ENCODE measurements at regions not wholly inside any gene's neighbourhood (a gene's known extent, or its start where the extent isn't known, plus 50 kb on each side); places are given as distances from the start of the nearest gene placed in this dataset.

- no peak for FAIRE-seq
- Mint-ChIP-seq H3K27me3 (ENCODE audit: low read depth, unreplicated experiment) (peaks cover 3% of the 10 kb centered on the region), H3K4me3 (ENCODE audit: unreplicated experiment) (no peak overlapping the region), H3K27ac (ENCODE audit: unreplicated experiment) (no peak overlapping the region), H3K9me3 (ENCODE audit: unreplicated experiment) (no peaks in the 10 kb centered on the region), H3K36me3 (ENCODE audit: low read depth, unreplicated experiment) (no peaks in the 10 kb centered on the region), H3K4me1 (ENCODE audit: low read depth, unreplicated experiment) (no peaks in the 10 kb centered on the region)
- no peak overlapping the region for H3K9ac ChIP-seq (ENCODE audit: low read length)
- H3K27me3 ChIP-seq (ENCODE audit: insufficient read depth, low read length) = no peaks in the 10 kb centered on the region
- H3K4me3 ChIP-seq (ENCODE audit: insufficient read depth, low read depth, low read length) = no peak overlapping the region
- no peak overlapping the region for H2AFZ ChIP-seq (ENCODE audit: low read depth, low read length)
- no peak overlapping the region for H3K4me2 ChIP-seq (ENCODE audit: low read length)
- no peaks in the 10 kb centered on the region for H4K20me1 ChIP-seq (ENCODE audit: insufficient read depth, low read length)
- H3K9me3 ChIP-seq (ENCODE audit: insufficient read depth, low read depth, low read length) = no peaks in the 10 kb centered on the region
- no peaks in the 10 kb centered on the region for H3K79me2 ChIP-seq (ENCODE audit: insufficient read depth, low read length)
- no peak for DNase-seq (ENCODE audit: low read depth)
- TF ChIP-seq CTCF (IDR thresholded peaks at IDR 0.05; ENCODE audit: insufficient read depth, low read depth, low read length) (no peak), EZH2 (IDR thresholded peaks at IDR 0.05; ENCODE audit: insufficient read depth, low read length) (no peak)
- H3K36me3 ChIP-seq (ENCODE audit: insufficient read depth, low read length) = no peaks in the 10 kb centered on the region
- H3K27ac ChIP-seq (ENCODE audit: low read depth, low read length) = no peak overlapping the region
- no peaks in the 10 kb centered on the region for H3K4me1 ChIP-seq (ENCODE audit: insufficient read depth, low read length)
Measured at GRCh38 chr15:47397655-47398054, 319.6 kb upstream of the SEMA6D start.

- Histone ChIP-seq H3K4me3 (ENCODE audit: insufficient read depth, low read depth, low read length) (no peak overlapping the region), H3K4me2 (ENCODE audit: low read length) (no peak overlapping the region), H3K9ac (ENCODE audit: low read length) (no peak overlapping the region), H3K36me3 (ENCODE audit: insufficient read depth, low read length) (no peaks in the 10 kb centered on the region), H3K79me2 (ENCODE audit: insufficient read depth, low read length) (no peaks in the 10 kb centered on the region), H3K27ac (ENCODE audit: low read depth, low read length) (no peak overlapping the region), H3K4me1 (ENCODE audit: insufficient read depth, low read length) (no peaks in the 10 kb centered on the region), H2AFZ (ENCODE audit: low read depth, low read length) (no peak overlapping the region), H3K9me3 (ENCODE audit: insufficient read depth, low read depth, low read length) (no peaks in the 10 kb centered on the region), H3K27me3 (ENCODE audit: insufficient read depth, low read length) (no peaks in the 10 kb centered on the region), H4K20me1 (ENCODE audit: insufficient read depth, low read length) (no peaks in the 10 kb centered on the region)
- FAIRE-seq = no peak
- no peak overlapping the region for H3K27ac Mint-ChIP-seq (ENCODE audit: unreplicated experiment)
- H3K36me3 Mint-ChIP-seq (ENCODE audit: low read depth, unreplicated experiment) = no peaks in the 10 kb centered on the region
- no peak overlapping the region for H3K4me3 Mint-ChIP-seq (ENCODE audit: unreplicated experiment)
- no peak for DNase-seq (ENCODE audit: low read depth)
- TF ChIP-seq EZH2 (IDR thresholded peaks at IDR 0.05; ENCODE audit: insufficient read depth, low read length) = no peak
- TF ChIP-seq CTCF (IDR thresholded peaks at IDR 0.05; ENCODE audit: insufficient read depth, low read depth, low read length) = no peak
- no peaks in the 10 kb centered on the region for H3K27me3 Mint-ChIP-seq (ENCODE audit: low read depth, unreplicated experiment)
- H3K9me3 Mint-ChIP-seq (ENCODE audit: unreplicated experiment) = no peaks in the 10 kb centered on the region
- H3K4me1 Mint-ChIP-seq (ENCODE audit: low read depth, unreplicated experiment) = no peaks in the 10 kb centered on the region
Measured at GRCh38 chr15:47398132-47398531, 319.2 kb upstream of the SEMA6D start.

- H3K27me3 ChIP-seq (ENCODE audit: insufficient read depth, low read length) = no peaks in the 10 kb centered on the region
- H4K20me1 ChIP-seq (ENCODE audit: insufficient read depth, low read length) = no peaks in the 10 kb centered on the region
- no peak overlapping the region for H3K9ac ChIP-seq (ENCODE audit: low read length)
- FAIRE-seq (no peak), DNase-seq (ENCODE audit: low read depth) (no peak)
- Mint-ChIP-seq H3K4me3 (ENCODE audit: unreplicated experiment) (no peak overlapping the region), H3K36me3 (ENCODE audit: low read depth, unreplicated experiment) (no peaks in the 10 kb centered on the region), H3K27me3 (ENCODE audit: low read depth, unreplicated experiment) (peaks cover 2% of the 10 kb centered on the region), H3K4me1 (ENCODE audit: low read depth, unreplicated experiment) (no peaks in the 10 kb centered on the region), H3K9me3 (ENCODE audit: unreplicated experiment) (no peaks in the 10 kb centered on the region), H3K27ac (ENCODE audit: unreplicated experiment) (no peak overlapping the region)
- H3K4me2 ChIP-seq (ENCODE audit: low read length) = no peak overlapping the region
- no peak for TF ChIP-seq EZH2 (IDR thresholded peaks at IDR 0.05; ENCODE audit: insufficient read depth, low read length)
- no peak for TF ChIP-seq CTCF (IDR thresholded peaks at IDR 0.05; ENCODE audit: insufficient read depth, low read depth, low read length)
- H2AFZ ChIP-seq (ENCODE audit: low read depth, low read length) = no peak overlapping the region
- no peaks in the 10 kb centered on the region for H3K4me1 ChIP-seq (ENCODE audit: insufficient read depth, low read length)
- no peaks in the 10 kb centered on the region for H3K36me3 ChIP-seq (ENCODE audit: insufficient read depth, low read length)
- H3K27ac ChIP-seq (ENCODE audit: low read depth, low read length) = no peak overlapping the region
- H3K79me2 ChIP-seq (ENCODE audit: insufficient read depth, low read length) = no peaks in the 10 kb centered on the region
- H3K9me3 ChIP-seq (ENCODE audit: insufficient read depth, low read depth, low read length) = no peaks in the 10 kb centered on the region
- H3K4me3 ChIP-seq (ENCODE audit: insufficient read depth, low read depth, low read length) = no peak overlapping the region
Measured at GRCh38 chr15:47398594-47398993, 318.7 kb upstream of the SEMA6D start.

All from astrocyte (in vitro differentiated cells and primary cell).